Prostate gland (tissue), 2 donors: ENCODE measurements at regions not wholly inside any gene's neighbourhood (a gene's known extent, or its start where the extent isn't known, plus 50 kb on each side); places are given as distances from the start of the nearest gene placed in this dataset.

Experiments
- POLR2A ChIP-seq: fragments of 450-650 bp; IDR thresholded peaks from one replicate; pipeline ENCODE4 v1.6.1; 2016; ENCODE audit warnings: antibody characterized with exemption, mild to moderate bottlenecking
- TF ChIP-seq, protein P1 (sequence below), 4 experiments: fragments of 200-600 bp in 2 of 4; fragments of 450-650 bp in 2 of 4; sonication (generic) in 2 of 4; IDR thresholded peaks; 1 replicate in 3 of 4; 2 replicates in 1 of 4; pipeline ENCODE4 v1.5.1; 2016 to 2019; ENCODE audit warnings: antibody characterized with exemption in 4 of 4, mild to moderate bottlenecking in 2 of 4, moderate library complexity in 2 of 4

- TF ChIP-seq, protein P1, sequence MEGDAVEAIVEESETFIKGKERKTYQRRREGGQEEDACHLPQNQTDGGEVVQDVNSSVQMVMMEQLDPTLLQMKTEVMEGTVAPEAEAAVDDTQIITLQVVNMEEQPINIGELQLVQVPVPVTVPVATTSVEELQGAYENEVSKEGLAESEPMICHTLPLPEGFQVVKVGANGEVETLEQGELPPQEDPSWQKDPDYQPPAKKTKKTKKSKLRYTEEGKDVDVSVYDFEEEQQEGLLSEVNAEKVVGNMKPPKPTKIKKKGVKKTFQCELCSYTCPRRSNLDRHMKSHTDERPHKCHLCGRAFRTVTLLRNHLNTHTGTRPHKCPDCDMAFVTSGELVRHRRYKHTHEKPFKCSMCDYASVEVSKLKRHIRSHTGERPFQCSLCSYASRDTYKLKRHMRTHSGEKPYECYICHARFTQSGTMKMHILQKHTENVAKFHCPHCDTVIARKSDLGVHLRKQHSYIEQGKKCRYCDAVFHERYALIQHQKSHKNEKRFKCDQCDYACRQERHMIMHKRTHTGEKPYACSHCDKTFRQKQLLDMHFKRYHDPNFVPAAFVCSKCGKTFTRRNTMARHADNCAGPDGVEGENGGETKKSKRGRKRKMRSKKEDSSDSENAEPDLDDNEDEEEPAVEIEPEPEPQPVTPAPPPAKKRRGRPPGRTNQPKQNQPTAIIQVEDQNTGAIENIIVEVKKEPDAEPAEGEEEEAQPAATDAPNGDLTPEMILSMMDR (IDR thresholded peaks at IDR 0.05): no peak
- TF ChIP-seq POLR2A: no peak
These were observed 57.1 kb upstream of the MED14 start for GRCh38 chrX:40792433-40792832.
